Lower lobe of right lung (tissue), 2 donors: ENCODE measurements at regions not wholly inside any gene's neighbourhood (a gene's known extent, or its start where the extent isn't known, plus 50 kb on each side); places are given as distances from the start of the nearest gene placed in this dataset.

Experiments
- ATAC-seq, 2 donors: fragments of 200-7000 bp; cut with Tn5 transposase; one replicate each; pipeline ENCODE4 v1.9.1; 2020 to 2022; ENCODE audit warnings: mild to moderate bottlenecking in 2 of 2, moderate library complexity in 2 of 2
- DNase-seq: peaks from one replicate; pipeline ENCODE4 v3.0.0-alpha.2; 2020
- H3K27ac ChIP-seq: fragments of 200-600 bp; one replicate; pipeline ENCODE4 v1.8.0; 2022
- H3K27me3 ChIP-seq: fragments of 200-600 bp; one replicate; pipeline ENCODE4 v1.8.0; 2022; ENCODE audit warnings: low read depth
- H3K36me3 ChIP-seq: fragments of 200-600 bp; one replicate; pipeline ENCODE4 v1.8.0; 2022; ENCODE audit warnings: mild to moderate bottlenecking
- H3K4me1 ChIP-seq: fragments of 200-600 bp; one replicate; pipeline ENCODE4 v1.8.0; 2022
- H3K4me3 ChIP-seq: fragments of 200-600 bp; one replicate; pipeline ENCODE4 v1.8.0; 2022; ENCODE audit warnings: mild to moderate bottlenecking
- H3K9me3 ChIP-seq: fragments of 200-600 bp; one replicate; pipeline ENCODE4 v1.8.0; 2022
- CTCF ChIP-seq: fragments of 200-600 bp; IDR thresholded peaks from one replicate; pipeline ENCODE4 v1.8.0; 2022; ENCODE audit warnings: antibody characterized with exemption, mild to moderate bottlenecking
- intact Hi-C: fragments of 100-400 bp; cut with DNase I; formaldehyde crosslinking; loops from one replicate; pipeline ENCODE4 v1.11.0; 2022
- donor health status: DM: no; HTN: yes; CAD: no; lungs with severe emphysema.

- ATAC-seq (no peak), DNase-seq (no peak)
- intact Hi-C loops: no loop called here
- TF ChIP-seq CTCF: no peak
- H3K27me3 ChIP-seq: no peaks in the 10 kb centered on the region
- no peaks in the 10 kb centered on the region for H3K9me3 ChIP-seq
- H3K4me1 ChIP-seq: no peaks in the 10 kb centered on the region
- no peaks in the 10 kb centered on the region for H3K36me3 ChIP-seq
- no peak overlapping the region for H3K4me3 ChIP-seq
- no peak overlapping the region for H3K27ac ChIP-seq
Observed at GRCh38 chr2:139790807-139791752, 1010.9 kb upstream of the NXPH2 start.

GRCh38 chr2:139790136-139790535 is 1009.9 kb upstream of the NXPH2 start:
- intact Hi-C loops: no loop called here

GRCh38 chr2:139778732-139779131 is 998.5 kb upstream of the NXPH2 start:
- ATAC-seq: no peak
- no peak for TF ChIP-seq CTCF

More at GRCh38 chr2:139790136-139790535, 1009.9 kb upstream of the NXPH2 start:
- Histone ChIP-seq H3K27ac (no peak overlapping the region), H3K27me3 (no peaks in the 10 kb centered on the region), H3K4me1 (no peaks in the 10 kb centered on the region), H3K9me3 (no peaks in the 10 kb centered on the region), H3K36me3 (no peaks in the 10 kb centered on the region), H3K4me3 (no peak overlapping the region)
- TF ChIP-seq CTCF: no peak
- DNase-seq: no peak
- no peak for ATAC-seq

GRCh38 chr2:139773720-139774277 is 993.6 kb upstream of the NXPH2 start:
- no peak for ATAC-seq
- no peak overlapping the region for H3K27ac ChIP-seq
- H3K36me3 ChIP-seq: no peaks in the 10 kb centered on the region
- H3K4me3 ChIP-seq: no peak overlapping the region
- TF ChIP-seq CTCF: no peak
- H3K9me3 ChIP-seq: no peaks in the 10 kb centered on the region
- H3K27me3 ChIP-seq: no peaks in the 10 kb centered on the region
- no peaks in the 10 kb centered on the region for H3K4me1 ChIP-seq
- DNase-seq: no peak
- intact Hi-C loops: no loop called here

More at GRCh38 chr2:139778732-139779131, 998.5 kb upstream of the NXPH2 start:
- Histone ChIP-seq H3K4me3 (no peak overlapping the region), H3K9me3 (no peaks in the 10 kb centered on the region), H3K36me3 (no peaks in the 10 kb centered on the region), H3K4me1 (no peaks in the 10 kb centered on the region), H3K27me3 (no peaks in the 10 kb centered on the region), H3K27ac (no peak overlapping the region)
- DNase-seq: no peak
- intact Hi-C loops: no loop called here

- no peak for DNase-seq
- intact Hi-C loops: no loop called here
- H3K36me3 ChIP-seq: no peaks in the 10 kb centered on the region
- H3K4me1 ChIP-seq: no peaks in the 10 kb centered on the region
- no peaks in the 10 kb centered on the region for H3K27me3 ChIP-seq
- H3K9me3 ChIP-seq: no peaks in the 10 kb centered on the region
- no peak for ATAC-seq
- no peak overlapping the region for H3K4me3 ChIP-seq
- H3K27ac ChIP-seq: no peak overlapping the region
- TF ChIP-seq CTCF: no peak
Observed at GRCh38 chr2:139769633-139770032, 989.4 kb upstream of the NXPH2 start.
